GM12872 (cell line): ENCODE measurements at regions not wholly inside any gene's neighbourhood (a gene's known extent, or its start where the extent isn't known, plus 50 kb on each side); places are given as distances from the start of the nearest gene placed in this dataset.

Source experiments
- CTCF ChIP-seq: IDR thresholded peaks from 3 replicates; pipeline ENCODE4 v1.5.1; 2011; ENCODE audit warnings: low read depth, mild to moderate bottlenecking, low read length, moderate library complexity; ENCODE audit not compliant: insufficient read depth

GRCh38 chr10:10777279-10777678, 240.4 kb upstream of the CELF2 start:
- no peak for TF ChIP-seq CTCF

GRCh38 chr10:10777723-10778122, 239.9 kb upstream of the CELF2 start:
- no peak for TF ChIP-seq CTCF

GRCh38 chr10:10778959-10779358, 238.7 kb upstream of the CELF2 start:
- TF ChIP-seq CTCF, result no peak

- no peak for TF ChIP-seq CTCF
These were observed 238.2 kb upstream of the CELF2 start for GRCh38 chr10:10779511-10779910.

GRCh38 chr10:10780746-10781145, 236.9 kb upstream of the CELF2 start:
- TF ChIP-seq CTCF, result no peak

GRCh38 chr10:10782603-10783002, 235.1 kb upstream of the CELF2 start:
- no peak for TF ChIP-seq CTCF

- no peak for TF ChIP-seq CTCF
These were observed 232.0 kb upstream of the CELF2 start for GRCh38 chr10:10785627-10786026.
